GM18499 (cell line): ENCODE measurements at regions not wholly inside any gene's neighbourhood (a gene's known extent, or its start where the extent isn't known, plus 50 kb on each side); places are given as distances from the start of the nearest gene placed in this dataset.
"Not testable (repeated sequence)": the region's sequence is repeated elsewhere in the genome, so short reads cannot be mapped to it uniquely, and the experiment has no call there.

Source experiments
- ATAC-seq: cut with Tn5 transposase; IDR thresholded peaks from one replicate; pipeline ENCODE4 v1.9.1; 2021; ENCODE audit warnings: moderate number of reproducible peaks; ENCODE audit not compliant: insufficient read depth, unreplicated experiment

DNA sequence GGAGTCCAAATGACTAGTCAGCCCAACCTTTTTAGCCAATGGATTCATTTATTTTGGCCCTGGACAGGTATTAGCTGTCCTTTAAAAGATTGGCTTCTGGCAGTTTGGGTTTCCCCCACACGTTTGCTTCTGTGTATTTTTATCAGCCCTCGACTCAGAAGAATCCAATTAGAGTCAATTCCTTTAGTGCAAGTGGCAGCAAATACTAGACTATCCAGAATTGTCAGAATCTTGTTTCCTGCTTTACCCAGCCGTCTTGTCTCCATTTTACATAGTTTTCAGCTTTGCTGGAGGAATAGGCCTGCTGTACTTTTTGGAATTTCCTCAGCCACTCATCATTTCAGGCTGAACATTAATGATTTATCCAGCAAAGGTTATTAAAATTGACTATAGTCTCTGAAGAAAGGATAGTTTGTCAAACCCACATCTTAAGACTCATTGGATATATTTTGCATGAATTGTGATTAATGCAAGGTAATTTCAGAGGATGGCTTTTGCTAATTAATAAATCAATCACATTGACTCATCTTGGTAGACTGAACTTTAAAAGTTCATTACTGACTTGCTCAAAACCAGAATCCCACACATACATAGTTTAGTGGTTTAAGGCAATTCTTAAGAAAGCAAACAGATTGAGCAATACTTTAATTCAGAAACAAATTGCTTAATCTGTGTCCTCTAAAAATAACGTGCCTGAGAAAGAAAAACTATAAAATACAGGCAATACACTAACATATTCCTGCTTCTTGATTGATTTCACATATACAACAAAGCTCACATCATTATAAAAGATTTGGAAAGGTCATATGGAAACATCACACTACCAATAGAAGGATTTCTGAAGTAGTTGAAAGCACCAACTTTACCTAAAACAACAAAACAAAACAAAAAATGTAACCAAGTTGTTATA lies 62.9 kb upstream of the ZNF217 start:
- no peak for ATAC-seq

DNA sequence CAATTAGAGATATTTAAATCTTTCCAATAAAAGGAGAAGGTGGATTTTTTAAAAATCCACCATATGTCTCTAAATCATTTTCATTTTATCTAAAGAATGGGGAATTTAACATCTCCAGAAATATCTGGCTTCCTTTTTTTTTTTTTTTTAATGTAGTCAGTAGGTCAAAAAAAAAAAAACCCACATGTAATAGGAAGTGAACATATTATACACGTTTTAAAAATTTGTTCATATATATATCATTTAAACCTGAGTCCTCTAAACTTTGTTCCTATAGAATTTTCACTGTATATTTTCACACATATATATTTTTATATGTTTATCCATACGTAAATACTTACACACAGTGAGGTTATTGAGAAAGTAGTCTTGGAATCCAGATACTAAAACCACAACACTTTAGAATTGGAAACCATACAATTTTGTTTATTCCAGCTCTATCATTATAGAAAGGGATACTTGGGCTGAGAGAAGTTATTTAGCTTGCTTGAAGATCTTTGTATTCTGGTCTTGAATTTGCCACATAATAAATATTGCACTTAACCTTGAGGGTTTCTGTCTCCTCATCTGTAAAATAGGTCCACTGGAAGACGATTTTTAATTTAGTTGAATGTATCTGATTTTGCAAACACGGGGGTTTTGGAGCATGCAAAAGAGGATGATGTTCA lies 62.1 kb upstream of the ZNF217 start:
- no peak for ATAC-seq

DNA sequence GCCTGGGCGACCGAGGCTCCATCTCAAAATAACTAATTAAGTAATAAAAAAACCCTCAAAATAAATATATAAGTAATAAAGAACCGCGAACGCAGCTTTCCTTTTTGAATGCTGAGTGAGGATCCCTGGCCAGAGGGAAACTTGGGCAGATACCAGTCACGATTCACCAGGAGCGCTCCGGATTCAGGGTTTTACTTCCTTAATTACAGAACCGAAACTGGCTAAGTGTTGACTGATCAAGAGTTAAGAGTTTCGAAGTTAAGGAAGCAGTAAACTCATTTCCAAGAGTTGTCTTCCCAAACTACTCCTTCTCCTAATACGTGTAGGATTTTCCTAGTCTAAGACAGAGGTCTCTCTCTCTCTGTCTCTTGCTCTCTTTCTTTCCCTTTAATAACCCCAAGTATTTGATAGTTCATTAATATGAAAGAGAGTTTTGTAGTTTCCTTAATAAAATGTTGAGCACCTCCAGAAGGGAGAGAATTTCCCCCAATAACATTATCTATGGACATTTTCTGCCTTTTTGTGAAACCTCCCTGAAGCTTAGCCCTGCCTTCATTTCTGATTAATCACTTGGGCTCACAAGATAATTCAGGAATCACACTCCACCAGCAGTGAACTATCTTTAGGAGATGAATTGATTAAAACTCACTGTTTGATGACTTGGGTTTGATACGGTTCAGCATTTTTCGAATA lies 61.4 kb upstream of the ZNF217 start:
- ATAC-seq, result no peak

DNA sequence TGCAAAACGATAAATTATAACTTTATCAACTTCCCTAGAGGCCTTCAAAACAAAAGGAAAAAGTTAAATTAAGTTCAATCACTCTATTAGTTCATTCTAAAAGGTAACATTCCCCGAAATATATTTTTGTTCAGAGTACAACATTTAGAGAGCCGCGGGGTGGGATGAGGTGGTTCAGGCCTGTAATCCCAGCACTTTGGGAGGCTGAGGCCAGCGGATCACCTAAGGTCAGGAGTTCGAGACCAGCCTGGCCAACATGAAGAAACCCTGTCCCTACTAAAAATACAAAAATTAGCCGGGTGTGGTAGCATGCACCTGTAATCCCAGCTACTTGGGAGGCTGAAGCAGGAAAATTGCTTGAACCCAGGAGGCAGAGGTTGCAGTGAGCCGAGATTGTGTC lies 60.9 kb upstream of the ZNF217 start:
- ATAC-seq, result not testable (repeated sequence)

DNA sequence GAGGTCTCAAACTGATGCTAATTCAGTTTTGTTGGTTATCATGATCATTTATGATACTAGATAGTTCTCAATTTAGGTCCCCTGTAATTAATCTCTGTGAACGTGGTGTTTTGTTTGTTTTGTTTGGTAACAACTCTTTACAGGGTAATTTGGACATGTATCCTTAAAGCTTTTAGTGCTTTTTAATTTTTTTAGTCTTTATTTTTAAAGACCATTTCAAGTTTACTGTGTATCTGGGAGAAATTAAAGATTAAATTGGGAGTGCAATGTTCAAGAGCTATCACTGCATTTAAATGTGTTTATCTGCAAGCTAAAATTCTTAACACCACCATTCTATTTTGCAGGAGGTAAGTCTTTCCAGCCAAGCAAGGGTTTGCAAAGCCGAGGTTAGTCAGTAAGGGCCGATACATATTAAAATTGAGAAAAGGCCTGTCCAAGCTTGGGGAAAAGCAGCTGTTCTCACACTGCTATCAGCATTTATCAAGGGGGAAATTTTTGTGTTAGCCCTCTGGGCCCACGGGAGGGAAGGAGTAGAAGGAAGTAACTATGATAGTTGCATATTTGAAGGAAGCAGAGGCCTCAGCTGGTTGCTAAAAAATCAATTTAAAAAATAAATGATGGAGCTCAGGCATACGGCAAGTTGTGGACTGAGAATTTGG lies 59.3 kb upstream of the ZNF217 start:
- no peak for ATAC-seq

DNA sequence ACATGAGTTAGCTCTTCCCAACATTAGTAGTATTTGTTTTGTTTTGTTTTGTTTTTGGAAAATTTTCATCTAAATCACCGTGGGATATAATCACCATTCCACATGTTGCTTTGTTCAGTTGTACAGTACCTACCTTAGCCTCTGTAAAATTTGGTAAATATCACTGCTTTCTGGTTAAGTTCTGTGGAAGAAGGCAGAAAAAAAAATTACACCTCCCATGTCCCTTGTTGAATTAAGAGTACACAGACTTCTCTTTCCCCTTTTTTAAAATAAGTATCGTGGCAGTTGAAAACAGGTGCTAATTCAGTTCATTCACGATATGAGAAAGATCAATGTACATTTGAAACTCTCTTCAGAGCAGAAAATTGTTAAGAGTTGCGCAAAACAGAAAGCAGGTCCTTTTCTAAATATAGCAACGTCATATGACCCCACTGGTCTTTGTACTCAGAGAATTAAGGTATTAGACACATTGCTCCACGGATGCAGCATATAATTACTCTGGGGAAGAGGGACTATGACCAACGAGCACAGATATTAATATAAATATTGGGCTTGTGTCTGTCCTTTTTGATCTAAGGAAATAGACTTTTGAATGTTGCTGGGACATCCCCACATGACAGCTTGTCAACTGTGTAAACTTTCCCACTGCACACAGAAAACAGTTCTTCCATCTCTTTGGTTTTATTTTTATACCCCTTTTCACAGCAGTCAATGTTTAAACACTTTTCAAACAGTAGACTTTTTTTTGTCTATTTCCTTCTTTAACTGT lies 58.6 kb upstream of the ZNF217 start:
- ATAC-seq, result peak; percentile 53

DNA sequence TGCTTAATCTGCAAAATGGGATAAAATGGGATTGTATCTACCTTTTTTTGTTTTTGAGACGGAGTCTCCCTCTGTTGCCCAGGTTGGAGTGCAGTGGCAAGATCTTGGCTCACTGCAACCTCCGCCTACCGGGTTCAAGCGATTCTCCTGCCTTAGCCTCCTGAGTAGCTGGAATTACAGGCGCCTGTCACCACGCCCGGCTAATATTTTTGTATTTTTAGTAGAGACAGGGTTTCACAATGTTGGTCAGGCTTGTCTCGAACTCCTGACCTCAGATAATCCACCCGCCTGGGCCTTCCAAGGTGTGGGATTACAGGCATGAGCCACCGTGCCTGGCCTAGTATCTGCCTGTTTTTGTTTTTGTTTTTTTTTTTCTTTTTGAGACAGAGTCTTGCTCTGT lies 55.9 kb upstream of the ZNF217 start:
- not testable (repeated sequence) for ATAC-seq

DNA sequence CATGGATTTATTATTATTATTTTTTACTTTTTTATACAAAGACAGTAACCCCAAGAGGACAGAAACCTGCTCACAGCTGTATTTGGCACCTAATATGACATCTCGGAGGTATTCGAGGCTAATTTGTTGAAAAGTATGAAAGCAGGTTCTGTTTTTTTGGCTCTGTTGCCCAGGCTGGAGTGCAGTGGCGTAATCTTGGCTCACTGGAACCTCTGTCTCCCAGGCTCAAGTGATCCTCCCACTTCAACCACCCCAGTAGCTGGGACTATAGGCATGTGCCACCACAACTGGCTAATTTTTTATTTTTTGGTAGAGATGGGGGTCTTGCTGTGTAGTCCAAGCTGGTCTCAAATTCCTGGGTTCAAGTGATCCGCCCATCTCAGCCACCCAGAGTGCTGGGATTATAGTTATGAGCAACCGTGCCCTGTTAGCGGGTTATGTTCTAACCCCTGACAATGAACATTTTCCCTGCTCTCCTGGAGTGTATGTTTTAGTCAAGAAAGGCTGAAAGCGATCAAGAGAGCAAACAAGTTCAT lies 53.7 kb upstream of the ZNF217 start:
- ATAC-seq, result no peak

DNA sequence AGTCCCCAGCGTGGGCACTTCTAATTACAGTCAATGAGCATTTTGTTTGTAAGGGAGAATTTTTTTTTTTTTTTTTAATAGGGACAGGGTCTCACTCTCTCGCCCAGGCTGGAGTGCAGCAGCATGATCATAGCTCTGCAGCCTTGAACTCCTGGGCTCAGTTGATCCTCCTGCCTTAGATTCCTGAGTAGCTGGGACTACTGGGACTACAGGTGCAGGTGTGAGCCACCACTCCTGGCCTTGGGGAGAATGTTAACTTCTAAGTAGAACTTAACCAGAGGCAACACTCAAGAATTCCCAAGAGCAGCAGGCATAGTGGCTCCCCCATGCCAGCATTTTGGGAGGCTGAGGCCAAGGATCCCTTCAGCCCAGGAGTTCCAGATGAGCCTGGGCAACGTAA lies 52.9 kb upstream of the ZNF217 start:
- no peak for ATAC-seq

DNA sequence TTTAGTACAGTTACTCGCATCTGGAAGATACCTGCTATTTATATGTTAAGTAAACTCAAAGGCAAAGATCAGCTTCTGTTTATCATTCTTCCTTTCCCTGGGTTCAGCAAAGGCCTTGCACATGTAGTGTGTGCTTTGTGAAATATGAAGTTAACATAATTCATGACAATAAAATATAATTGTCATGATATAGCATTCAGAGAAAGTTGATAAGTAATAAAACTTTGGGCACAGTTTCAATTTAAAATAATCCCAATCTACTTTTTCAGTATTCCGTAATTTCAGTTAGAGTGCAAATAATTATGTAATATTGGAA lies 51.9 kb upstream of the ZNF217 start:
- ATAC-seq, result no peak

DNA sequence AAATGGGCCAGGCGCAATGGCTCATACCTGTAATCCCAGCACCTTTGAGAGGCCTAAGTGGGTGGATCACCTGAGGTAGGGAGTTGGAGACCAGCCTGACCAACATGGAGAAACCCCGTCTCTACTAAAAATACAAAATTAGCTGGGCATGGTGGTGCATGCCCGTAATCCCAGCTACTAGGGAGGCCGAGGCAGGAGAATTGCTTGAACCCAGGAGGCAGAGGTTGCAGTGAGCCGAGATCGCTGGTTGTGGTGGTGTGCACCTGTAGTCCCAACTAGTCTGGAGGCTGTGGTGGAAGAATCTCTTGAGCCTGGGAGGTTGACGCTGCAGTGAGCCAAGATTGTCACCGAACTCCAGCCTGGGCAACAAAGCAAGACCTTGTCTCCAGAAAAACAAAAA lies 50.5 kb upstream of the ZNF217 start:
- not testable (repeated sequence) for ATAC-seq
